ENCODE measurements at regions not wholly inside any gene's neighbourhood (a gene's known extent, or its start where the extent isn't known, plus 50 kb on each side); places are given as distances from the start of the nearest gene placed in this dataset.
"Not testable (repeated sequence)": the region's sequence is repeated elsewhere in the genome, so short reads cannot be mapped to it uniquely, and the experiment has no call there.

- DNase-seq (ENCODE audit: low spot score) = no peak
- intact Hi-C loops (cut with DNase I) = no loop called here
These were observed 1352.2 kb upstream of the ACO1 start for GRCh38 chr9:31032206-31032605.

- DNase-seq (ENCODE audit: low spot score) = no peak
- intact Hi-C loops (cut with DNase I) = no loop called here
These were observed 1350.1 kb upstream of the ACO1 start for GRCh38 chr9:31034311-31034710.

GRCh38 chr9:31040564-31040963 is 1343.9 kb upstream of the ACO1 start:
- intact Hi-C loops (cut with DNase I) = no loop called here
- no peak for DNase-seq (ENCODE audit: low spot score)

- DNase-seq (ENCODE audit: low spot score) = no peak
- intact Hi-C loops (cut with DNase I) = no loop called here
These were observed 1338.6 kb upstream of the ACO1 start for GRCh38 chr9:31045810-31046209.

- DNase-seq (ENCODE audit: low spot score); intact Hi-C loops (cut with DNase I): not testable (repeated sequence)
These were observed 1322.9 kb upstream of the ACO1 start for GRCh38 chr9:31061592-31061991.

- intact Hi-C loops (cut with DNase I) = no loop called here
- no peak for DNase-seq (ENCODE audit: low spot score)
These were observed 1318.8 kb upstream of the ACO1 start for GRCh38 chr9:31065691-31066090.

- no peak for DNase-seq (ENCODE audit: low spot score)
- intact Hi-C loops (cut with DNase I) = no loop called here
These were observed 1317.0 kb upstream of the ACO1 start for GRCh38 chr9:31067418-31067817.

GRCh38 chr9:31071606-31072286 is 1312.7 kb upstream of the ACO1 start:
- peak; percentile 77 for DNase-seq (ENCODE audit: low spot score)
- intact Hi-C loops (cut with DNase I) = no loop called here

GRCh38 chr9:31078175-31078574 is 1306.3 kb upstream of the ACO1 start:
- no peak for DNase-seq (ENCODE audit: low spot score)

GRCh38 chr9:31084350-31084749 is 1300.1 kb upstream of the ACO1 start:
- no peak for DNase-seq (ENCODE audit: low spot score)
- intact Hi-C loops (cut with DNase I) = no loop called here

More at GRCh38 chr9:31078175-31078574, 1306.3 kb upstream of the ACO1 start:
- intact Hi-C loops (cut with DNase I) = no loop called here

GRCh38 chr9:31089549-31090221 is 1294.8 kb upstream of the ACO1 start:
- DNase-seq (ENCODE audit: low spot score) = no peak
- intact Hi-C loops (cut with DNase I) = no loop called here

- intact Hi-C loops (cut with DNase I) = no loop called here
- DNase-seq (ENCODE audit: low spot score) = no peak
These were observed 1284.1 kb upstream of the ACO1 start for GRCh38 chr9:31100311-31100710.

GRCh38 chr9:31103836-31104235 is 1280.6 kb upstream of the ACO1 start:
- DNase-seq (ENCODE audit: low spot score) = no peak
- intact Hi-C loops (cut with DNase I) = no loop called here

GRCh38 chr9:31104249-31104648 is 1280.2 kb upstream of the ACO1 start:
- DNase-seq (ENCODE audit: low spot score) = no peak
- intact Hi-C loops (cut with DNase I) = no loop called here

GRCh38 chr9:31112491-31112890 is 1272.0 kb upstream of the ACO1 start:
- no peak for DNase-seq (ENCODE audit: low spot score)
- intact Hi-C loops (cut with DNase I) = no loop called here

- intact Hi-C loops (cut with DNase I) = no loop called here
- no peak for DNase-seq (ENCODE audit: low spot score)
These were observed 1270.1 kb upstream of the ACO1 start for GRCh38 chr9:31114346-31114745.

GRCh38 chr9:31119890-31120454 is 1264.5 kb upstream of the ACO1 start:
- intact Hi-C loops (cut with DNase I) = no loop called here
- DNase-seq (ENCODE audit: low spot score) = no peak

- intact Hi-C loops (cut with DNase I) = no loop called here
- DNase-seq (ENCODE audit: low spot score) = no peak
These were observed 1260.1 kb upstream of the ACO1 start for GRCh38 chr9:31124389-31124788.

GRCh38 chr9:31135567-31135966 is 1248.9 kb upstream of the ACO1 start:
- DNase-seq (ENCODE audit: low spot score) = no peak
- intact Hi-C loops (cut with DNase I) = no loop called here

- intact Hi-C loops (cut with DNase I) = no loop called here
- no peak for DNase-seq (ENCODE audit: low spot score)
These were observed 1247.9 kb upstream of the ACO1 start for GRCh38 chr9:31136524-31136923.

Measured in posterior vena cava (tissue), 2 donors.